OCI-LY1 (cell line): ENCODE measurements at regions not wholly inside any gene's neighbourhood (a gene's known extent, or its start where the extent isn't known, plus 50 kb on each side); places are given as distances from the start of the nearest gene placed in this dataset.

Experiments used
- H2AFZ ChIP-seq: fragments of 200-600 bp; sonication (generic), shearing (Covaris generic); 2 replicates; pipeline ENCODE4 v1.6.0; 2014; ENCODE audit warnings: antibody characterized with exemption, mild to moderate bottlenecking, low read length
- H3F3A ChIP-seq: fragments of 200-600 bp; sonication (generic), shearing (Covaris generic); 2 replicates; pipeline ENCODE4 v1.6.0; 2014; ENCODE audit warnings: mild to moderate bottlenecking, antibody characterized with exemption, low read length, moderate library complexity; ENCODE audit not compliant: insufficient read depth
- H3K27ac ChIP-seq: fragments of 200-600 bp; sonication (generic); 2 replicates; pipeline ENCODE4 v1.5.1; 2014; ENCODE audit warnings: low read length, mixed run types, mild to moderate bottlenecking, low read depth; ENCODE audit not compliant: poor library complexity, severe bottlenecking
- H3K27me3 ChIP-seq: fragments of 200-600 bp; sonication (generic); 2 replicates; pipeline ENCODE4 v1.6.0; 2014; ENCODE audit warnings: antibody characterized with exemption, mild to moderate bottlenecking, low read length, moderate library complexity; ENCODE audit not compliant: insufficient read depth
- H3K36me3 ChIP-seq: fragments of 200-600 bp; sonication (generic); 2 replicates; pipeline ENCODE4 v1.6.1; 2014; ENCODE audit warnings: mild to moderate bottlenecking, antibody characterized with exemption, low read length, moderate library complexity, mixed read lengths; ENCODE audit not compliant: insufficient read depth
- H3K4me1 ChIP-seq: fragments of 200-600 bp; sonication (generic); 2 replicates; pipeline ENCODE4 v1.5.1; 2014; ENCODE audit warnings: mild to moderate bottlenecking, low read length, moderate library complexity; ENCODE audit not compliant: insufficient read depth, severe bottlenecking
- H3K4me2 ChIP-seq: fragments of 200-600 bp; sonication (generic), shearing (Covaris generic); 2 replicates; pipeline ENCODE4 v1.6.1; 2014; ENCODE audit warnings: low read length
- H3K4me3 ChIP-seq: fragments of 200-600 bp; sonication (generic); 2 replicates; pipeline ENCODE4 v1.5.1; 2014; ENCODE audit warnings: low read length, low read depth, mild to moderate bottlenecking, mixed read lengths; ENCODE audit not compliant: poor library complexity, severe bottlenecking
- H3K79me2 ChIP-seq: fragments of 200-600 bp; shearing (Covaris generic); 2 replicates; pipeline ENCODE4 v1.6.1; 2016; ENCODE audit warnings: mixed run types, low read length, mixed read lengths; ENCODE audit not compliant: insufficient read depth
- H3K9ac ChIP-seq: fragments of 200-600 bp; sonication (generic), shearing (Covaris generic); 2 replicates; pipeline ENCODE4 v1.6.1; 2014; ENCODE audit warnings: mild to moderate bottlenecking, low read length, mixed read lengths
- H3K9me2 ChIP-seq: fragments of 200-600 bp; sonication (generic), shearing (Covaris generic); 2 replicates; pipeline ENCODE4 v1.6.1; 2014; ENCODE audit warnings: low read depth, mild to moderate bottlenecking, low read length, mixed read lengths
- H3K9me3 ChIP-seq: fragments of 200-600 bp; shearing (Covaris generic); 2 replicates; pipeline ENCODE4 v1.6.1; 2014; ENCODE audit warnings: low read length, mixed read lengths
- H4K20me1 ChIP-seq: fragments of 200-600 bp; sonication (generic), shearing (Covaris generic); 2 replicates; pipeline ENCODE4 v1.6.0; 2016; ENCODE audit warnings: mild to moderate bottlenecking, low read length; ENCODE audit not compliant: insufficient read depth
- EZH2 ChIP-seq: fragments of 200-600 bp; sonication (generic), shearing (Covaris generic); IDR thresholded peaks from 2 replicates; pipeline ENCODE4 v1.8.0; 2017; ENCODE audit warnings: borderline replicate concordance, mixed run types, mild to moderate bottlenecking, antibody characterized with exemption, low read length, moderate library complexity, mixed read lengths
- TF ChIP-seq, protein P1 (sequence below): fragments of 200-600 bp; sonication (generic), shearing (Covaris generic); IDR thresholded peaks from 2 replicates; pipeline ENCODE4 v1.5.1; 2017; ENCODE audit warnings: mild to moderate bottlenecking, antibody characterized with exemption, low read length, moderate library complexity, mixed read lengths

DNA sequence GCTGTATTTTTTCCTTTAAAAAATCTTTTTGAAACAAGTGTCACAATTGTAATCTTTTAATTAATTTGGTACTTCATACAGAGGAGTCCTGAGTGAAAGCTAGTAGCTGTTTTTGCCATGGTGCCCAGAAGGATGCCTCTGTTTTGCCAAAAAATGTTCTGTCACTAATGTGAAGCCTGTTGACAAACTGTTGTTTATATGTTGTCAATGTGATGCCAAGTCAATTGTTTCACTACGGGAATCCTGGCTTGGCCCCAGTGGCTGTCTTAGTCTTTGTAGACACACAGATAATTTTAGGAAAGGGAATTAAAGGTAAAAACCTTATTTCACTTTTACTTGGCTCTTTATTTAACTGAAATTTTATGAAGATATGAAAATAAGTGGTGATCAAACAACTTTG lies 706.4 kb upstream of the MMS22L start:
- TF ChIP-seq EZH2, result no peak
- TF ChIP-seq, protein P1, sequence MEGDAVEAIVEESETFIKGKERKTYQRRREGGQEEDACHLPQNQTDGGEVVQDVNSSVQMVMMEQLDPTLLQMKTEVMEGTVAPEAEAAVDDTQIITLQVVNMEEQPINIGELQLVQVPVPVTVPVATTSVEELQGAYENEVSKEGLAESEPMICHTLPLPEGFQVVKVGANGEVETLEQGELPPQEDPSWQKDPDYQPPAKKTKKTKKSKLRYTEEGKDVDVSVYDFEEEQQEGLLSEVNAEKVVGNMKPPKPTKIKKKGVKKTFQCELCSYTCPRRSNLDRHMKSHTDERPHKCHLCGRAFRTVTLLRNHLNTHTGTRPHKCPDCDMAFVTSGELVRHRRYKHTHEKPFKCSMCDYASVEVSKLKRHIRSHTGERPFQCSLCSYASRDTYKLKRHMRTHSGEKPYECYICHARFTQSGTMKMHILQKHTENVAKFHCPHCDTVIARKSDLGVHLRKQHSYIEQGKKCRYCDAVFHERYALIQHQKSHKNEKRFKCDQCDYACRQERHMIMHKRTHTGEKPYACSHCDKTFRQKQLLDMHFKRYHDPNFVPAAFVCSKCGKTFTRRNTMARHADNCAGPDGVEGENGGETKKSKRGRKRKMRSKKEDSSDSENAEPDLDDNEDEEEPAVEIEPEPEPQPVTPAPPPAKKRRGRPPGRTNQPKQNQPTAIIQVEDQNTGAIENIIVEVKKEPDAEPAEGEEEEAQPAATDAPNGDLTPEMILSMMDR, result no peak
- Histone ChIP-seq H3K4me1 (no peaks in the 10 kb centered on the region), H3K4me3 (no peak overlapping the region), H3K79me2 (no peaks in the 10 kb centered on the region), H3K4me2 (no peak overlapping the region), H4K20me1 (no peaks in the 10 kb centered on the region), H3K27me3 (no peaks in the 10 kb centered on the region), H3K9ac (no peak overlapping the region), H2AFZ (no peak overlapping the region), H3K27ac (no peak overlapping the region), H3K9me2 (no peaks in the 10 kb centered on the region), H3K36me3 (no peaks in the 10 kb centered on the region), H3F3A (no peaks in the 10 kb centered on the region), H3K9me3 (no peaks in the 10 kb centered on the region)

GRCh38 chr6:97995158-97995557 lies 712.1 kb upstream of the MMS22L start:
- H3K9me2 ChIP-seq, result no peaks in the 10 kb centered on the region
- no peaks in the 10 kb centered on the region for H4K20me1 ChIP-seq
- H3K9me3 ChIP-seq, result no peaks in the 10 kb centered on the region
- no peaks in the 10 kb centered on the region for H3K79me2 ChIP-seq
- TF ChIP-seq EZH2, result no peak
- TF ChIP-seq, protein P1, result no peak
- no peaks in the 10 kb centered on the region for H3K4me1 ChIP-seq
- no peak overlapping the region for H3K4me2 ChIP-seq
- H3F3A ChIP-seq, result no peaks in the 10 kb centered on the region
- no peak overlapping the region for H3K9ac ChIP-seq
- H3K4me3 ChIP-seq, result no peak overlapping the region
- H3K36me3 ChIP-seq, result no peaks in the 10 kb centered on the region
- no peak overlapping the region for H2AFZ ChIP-seq
- H3K27ac ChIP-seq, result no peak overlapping the region
- no peaks in the 10 kb centered on the region for H3K27me3 ChIP-seq

GRCh38 chr6:98002678-98003077 lies 719.7 kb upstream of the MMS22L start:
- Histone ChIP-seq H4K20me1 (no peaks in the 10 kb centered on the region), H3K27me3 (no peaks in the 10 kb centered on the region), H3K27ac (no peak overlapping the region), H3K36me3 (no peaks in the 10 kb centered on the region), H3K79me2 (no peaks in the 10 kb centered on the region), H3K4me3 (no peak overlapping the region), H3K4me1 (no peaks in the 10 kb centered on the region), H2AFZ (no peak overlapping the region), H3K9ac (no peak overlapping the region), H3K9me3 (no peaks in the 10 kb centered on the region), H3K4me2 (no peak overlapping the region), H3K9me2 (no peaks in the 10 kb centered on the region), H3F3A (no peaks in the 10 kb centered on the region)
- no peak for TF ChIP-seq EZH2
- TF ChIP-seq, protein P1, result no peak
